Activated CD8-positive, alpha-beta memory T cell treated with anti-CD3 and anti-CD28 coated beads, Interleukin-2, amount 10 ng/mL, durations not matched to agents 7 days and 5 days (primary cell): ENCODE measurements at regions not wholly inside any gene's neighbourhood (a gene's known extent, or its start where the extent isn't known, plus 50 kb on each side); places are given as distances from the start of the nearest gene placed in this dataset.
A peak's percentile ranks its signal among the peaks of the same experiment; 100 is the strongest.
"Not testable (repeated sequence)": the region's sequence is repeated elsewhere in the genome, so short reads cannot be mapped to it uniquely, and the experiment has no call there.

Experiments used
- ATAC-seq: fragments of 150-1000 bp; cut with Tn5 transposase; one replicate; pipeline ENCODE4 v1.10.0; 2021; ENCODE audit warnings: moderate library complexity
- CTCF ChIA-PET: fragments of 350-600 bp; sonication (Branson Sonifier 250); formaldehyde crosslinking; loops from one replicate; lab custom pipeline; 2021; ENCODE audit warnings: antibody characterized with exemption; lab: Charles Lee
- DNase-seq: peaks from one replicate; pipeline ENCODE4 v3.0.0-alpha.2; 2020
- H3K27ac Mint-ChIP-seq: one replicate; pipeline ENCODE4 v1.8.0; 2021; ENCODE audit warnings: mild to moderate bottlenecking, mixed read lengths
- H3K27me3 Mint-ChIP-seq: one replicate; pipeline ENCODE4 v1.8.0; 2021; ENCODE audit warnings: mixed read lengths
- H3K36me3 Mint-ChIP-seq: one replicate; pipeline ENCODE4 v1.8.0; 2021; ENCODE audit warnings: mild to moderate bottlenecking, mixed read lengths
- H3K4me1 Mint-ChIP-seq: one replicate; pipeline ENCODE4 v1.8.0; 2021; ENCODE audit warnings: mixed read lengths
- H3K4me3 Mint-ChIP-seq: one replicate; pipeline ENCODE4 v1.8.0; 2021; ENCODE audit warnings: mild to moderate bottlenecking, moderate library complexity, mixed read lengths
- H3K9me3 Mint-ChIP-seq: one replicate; pipeline ENCODE4 v1.8.0; 2022; ENCODE audit warnings: low read depth, mixed read lengths

DNA sequence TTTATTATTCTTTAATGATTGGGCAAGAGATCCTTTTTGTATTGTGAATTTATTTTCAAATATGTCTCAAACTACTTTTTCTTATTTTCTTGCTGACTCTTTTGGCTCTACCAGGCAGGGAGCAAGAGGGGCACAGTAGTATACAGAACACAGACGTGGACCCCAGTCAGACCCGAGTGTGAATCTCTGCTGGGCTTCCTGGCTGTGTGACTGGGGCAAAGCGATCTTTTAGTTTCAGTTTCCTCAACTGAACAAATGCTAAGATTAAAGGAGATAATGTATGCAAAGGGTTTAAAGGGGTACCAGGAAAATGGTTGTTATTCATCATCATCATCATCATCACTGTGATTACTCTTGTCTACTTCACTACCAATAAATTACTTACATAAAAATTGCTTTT lies 317.5 kb downstream of the HIVEP2 start:
- Mint-ChIP-seq H3K36me3 (no peaks in the 10 kb centered on the region), H3K9me3 (no peaks in the 10 kb centered on the region), H3K4me3 (peak overlapping the region; percentile 54), H3K4me1 (peaks cover 2% of the 10 kb centered on the region), H3K27me3 (peaks cover 3% of the 10 kb centered on the region), H3K27ac (peak overlapping the region; percentile 24)
- ATAC-seq: peak; percentile 39
- CTCF ChIA-PET: no interaction called here
- no peak for DNase-seq

DNA sequence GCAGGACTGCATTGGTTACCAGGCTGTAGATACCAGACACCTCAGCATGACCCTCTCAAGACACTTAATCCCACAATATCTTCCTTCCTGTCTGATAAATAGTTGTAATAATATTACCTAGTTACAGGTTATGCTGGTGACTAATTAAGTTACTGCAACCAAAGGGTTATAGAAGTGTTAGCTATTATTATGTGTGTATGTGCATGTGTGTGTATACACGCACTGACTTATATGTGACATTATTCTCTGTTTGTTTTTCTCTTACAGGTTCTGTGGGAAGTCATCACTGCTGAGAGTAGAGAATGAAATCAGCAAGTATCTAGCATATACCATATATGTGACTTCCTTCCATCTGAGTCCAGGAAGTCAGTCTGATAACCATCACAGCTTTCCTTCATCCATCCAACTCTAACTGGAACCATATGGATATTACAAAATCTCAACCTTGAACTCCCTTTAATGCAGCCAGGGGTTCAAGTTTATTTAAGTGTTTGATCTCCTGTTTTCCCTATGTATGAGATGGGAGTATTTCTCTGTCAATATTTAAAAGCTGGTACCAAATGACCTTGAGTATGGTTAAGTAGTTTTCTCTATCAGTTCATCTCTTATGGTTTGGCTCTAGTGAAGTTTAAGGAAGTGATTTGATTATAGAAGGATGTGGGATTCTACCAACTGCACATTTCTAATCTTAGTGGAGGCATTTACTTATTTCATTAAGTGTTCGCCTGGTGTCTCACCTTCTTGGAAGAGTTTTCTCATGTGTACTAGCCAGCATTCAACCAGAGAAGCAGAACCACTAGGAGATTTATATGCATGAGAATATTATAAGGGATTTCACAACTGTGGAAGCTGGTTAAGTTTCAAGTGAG lies 313.2 kb downstream of the HIVEP2 start:
- H3K4me3 Mint-ChIP-seq: no peak overlapping the region
- H3K9me3 Mint-ChIP-seq: no peaks in the 10 kb centered on the region
- H3K27ac Mint-ChIP-seq: no peak overlapping the region
- ATAC-seq (no peak), DNase-seq (no peak)
- CTCF ChIA-PET: interaction anchor here (1.4 kb wide), 1 partner anchor 14 kb away, joined by 3 read pairs; no protein-coding TSS in a partner anchor
- no peaks in the 10 kb centered on the region for H3K36me3 Mint-ChIP-seq
- H3K27me3 Mint-ChIP-seq: no peaks in the 10 kb centered on the region
- peaks cover 5% of the 10 kb centered on the region for H3K4me1 Mint-ChIP-seq

DNA sequence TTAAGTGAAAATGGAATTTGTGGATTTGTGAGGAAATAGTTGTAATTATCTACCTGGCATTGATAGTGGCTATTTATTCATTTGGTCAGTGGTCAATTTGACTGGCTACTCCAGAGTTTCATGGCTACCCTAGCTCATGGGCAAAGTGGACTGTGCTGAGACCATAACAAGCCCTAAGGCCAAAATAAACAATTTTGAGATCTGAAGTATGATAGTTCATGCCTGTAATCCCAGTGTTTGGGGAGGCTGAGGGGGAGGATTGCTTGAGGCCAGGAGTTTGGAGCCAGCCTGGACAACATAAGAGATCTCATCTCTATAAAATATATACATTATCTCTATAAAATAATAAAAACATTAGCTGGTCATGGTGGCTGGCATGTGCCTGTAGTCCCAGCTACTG lies 311.7 kb downstream of the HIVEP2 start:
- CTCF ChIA-PET: no interaction called here
- no peaks in the 10 kb centered on the region for H3K9me3 Mint-ChIP-seq
- H3K27ac Mint-ChIP-seq: no peak overlapping the region
- H3K4me3 Mint-ChIP-seq: no peak overlapping the region
- DNase-seq (no peak), ATAC-seq (no peak)
- H3K36me3 Mint-ChIP-seq: no peaks in the 10 kb centered on the region
- peaks cover 3% of the 10 kb centered on the region for H3K4me1 Mint-ChIP-seq
- H3K27me3 Mint-ChIP-seq: no peaks in the 10 kb centered on the region

DNA sequence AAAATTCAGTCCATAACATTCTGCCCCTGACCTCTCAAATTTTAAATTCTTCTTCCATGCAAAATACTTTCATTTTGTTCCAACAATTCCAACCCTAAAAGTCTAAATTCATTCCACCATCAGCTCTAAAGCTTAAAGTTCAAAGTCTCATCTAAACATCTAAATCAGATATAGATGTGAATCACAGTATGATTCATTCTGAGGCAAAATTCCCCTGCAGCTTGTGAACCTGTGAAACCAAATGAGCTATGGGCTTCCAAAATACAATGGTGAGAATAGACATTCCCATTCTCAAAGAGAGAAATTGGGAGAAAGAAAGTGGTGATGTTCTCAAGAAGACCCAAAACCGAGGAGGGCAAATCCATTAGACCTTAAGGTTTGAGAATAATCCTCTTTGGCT lies 309.8 kb downstream of the HIVEP2 start:
- CTCF ChIA-PET: no interaction called here

DNA sequence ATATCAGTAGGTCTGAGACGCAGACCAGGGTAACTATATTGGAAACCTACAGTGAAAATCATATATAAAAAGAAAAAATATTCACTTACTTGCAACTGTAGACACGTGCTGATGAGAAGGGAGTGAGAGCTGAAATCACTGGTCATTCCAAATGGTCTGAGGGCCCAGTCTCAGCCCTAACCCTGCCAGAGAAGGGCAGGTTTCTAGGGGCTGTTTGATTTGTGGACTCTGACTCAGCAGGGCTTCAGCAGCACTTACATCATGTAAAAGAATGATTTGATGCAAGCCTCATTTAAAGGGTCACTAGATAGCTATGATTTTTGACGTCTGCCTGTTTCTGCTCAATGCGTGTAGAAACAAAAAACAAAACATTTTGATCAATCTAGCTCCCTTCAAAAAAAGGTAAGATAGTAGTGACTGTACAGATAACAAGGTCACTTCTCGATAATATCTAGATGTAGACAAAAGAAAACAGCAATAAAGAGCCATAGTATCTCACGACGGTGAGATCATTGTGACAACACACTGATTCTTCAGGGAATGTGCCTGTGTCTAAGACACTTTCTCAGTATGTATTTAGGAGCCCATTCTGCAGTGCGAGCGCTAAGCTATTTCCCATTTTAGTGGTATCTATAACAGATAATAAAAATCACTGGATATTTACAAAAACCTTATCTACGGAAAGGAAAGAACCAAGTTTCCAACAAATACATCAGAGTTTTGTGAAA lies 307.2 kb downstream of the HIVEP2 start:
- Mint-ChIP-seq H3K4me1 (peaks cover 3% of the 10 kb centered on the region), H3K36me3 (no peaks in the 10 kb centered on the region), H3K4me3 (no peak overlapping the region), H3K27ac (no peak overlapping the region), H3K9me3 (no peaks in the 10 kb centered on the region), H3K27me3 (peaks cover 12% of the 10 kb centered on the region)
- DNase-seq (no peak), ATAC-seq (no peak)
- CTCF ChIA-PET: no interaction called here

More for the DNA sequence above, 309.8 kb downstream of the HIVEP2 start:
- Mint-ChIP-seq H3K4me1 (peaks cover 3% of the 10 kb centered on the region), H3K36me3 (no peaks in the 10 kb centered on the region), H3K27me3 (peaks cover 8% of the 10 kb centered on the region), H3K9me3 (no peaks in the 10 kb centered on the region), H3K27ac (no peak overlapping the region), H3K4me3 (no peak overlapping the region)
- no peak for DNase-seq
- no peak for ATAC-seq

DNA sequence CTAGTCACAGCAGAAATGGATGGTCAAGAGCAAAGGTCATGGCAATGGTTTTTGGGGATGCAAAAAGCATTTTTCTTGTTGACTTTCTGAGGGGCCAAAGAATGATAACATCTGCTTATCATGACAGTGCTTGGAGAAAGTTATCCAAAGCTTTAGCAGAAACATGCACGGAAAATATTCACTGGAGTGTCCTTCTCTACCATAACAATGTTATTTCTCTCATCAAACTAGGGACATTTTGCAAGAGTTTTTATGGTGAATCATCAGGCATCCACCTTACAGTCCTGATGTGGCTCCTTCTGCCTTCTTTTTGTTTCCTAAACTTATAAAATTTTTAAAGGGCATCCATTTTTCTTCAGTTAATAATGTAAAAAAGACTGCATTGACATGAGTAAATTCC lies 302.3 kb downstream of the HIVEP2 start:
- peaks cover 22% of the 10 kb centered on the region for H3K27me3 Mint-ChIP-seq
- no peak for DNase-seq
- H3K27ac Mint-ChIP-seq: no peak overlapping the region
- ATAC-seq: no peak
- no peaks in the 10 kb centered on the region for H3K4me1 Mint-ChIP-seq
- no peaks in the 10 kb centered on the region for H3K36me3 Mint-ChIP-seq
- H3K4me3 Mint-ChIP-seq: no peak overlapping the region
- H3K9me3 Mint-ChIP-seq: no peaks in the 10 kb centered on the region
- CTCF ChIA-PET: interaction anchor here (0.7 kb wide), 1 partner anchor 384 kb away, joined by 3 read pairs; no protein-coding TSS in a partner anchor

DNA sequence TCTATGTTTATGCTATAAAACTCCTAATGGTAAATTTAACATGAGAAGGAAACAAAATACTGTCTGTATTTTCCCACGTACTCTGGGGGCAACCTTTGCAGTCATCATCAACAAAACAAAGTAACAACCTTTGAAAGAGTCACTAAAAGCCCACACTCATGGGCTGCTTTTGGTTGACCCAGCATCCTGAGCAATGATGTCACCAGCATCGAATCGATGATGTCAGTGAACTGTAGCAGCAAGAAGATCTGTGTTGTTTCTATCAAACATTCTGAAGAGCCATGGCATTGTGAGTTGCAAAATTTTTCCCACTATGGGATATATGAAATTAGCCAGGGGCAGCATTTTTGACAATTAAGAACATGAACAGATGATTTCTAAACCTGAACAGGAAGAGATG lies 300.1 kb downstream of the HIVEP2 start:
- Mint-ChIP-seq H3K36me3 (no peaks in the 10 kb centered on the region), H3K4me3 (no peak overlapping the region), H3K9me3 (no peaks in the 10 kb centered on the region), H3K27me3 (peaks cover 26% of the 10 kb centered on the region), H3K4me1 (no peaks in the 10 kb centered on the region), H3K27ac (no peak overlapping the region)
- CTCF ChIA-PET: no interaction called here
- DNase-seq: no peak
- no peak for ATAC-seq

DNA sequence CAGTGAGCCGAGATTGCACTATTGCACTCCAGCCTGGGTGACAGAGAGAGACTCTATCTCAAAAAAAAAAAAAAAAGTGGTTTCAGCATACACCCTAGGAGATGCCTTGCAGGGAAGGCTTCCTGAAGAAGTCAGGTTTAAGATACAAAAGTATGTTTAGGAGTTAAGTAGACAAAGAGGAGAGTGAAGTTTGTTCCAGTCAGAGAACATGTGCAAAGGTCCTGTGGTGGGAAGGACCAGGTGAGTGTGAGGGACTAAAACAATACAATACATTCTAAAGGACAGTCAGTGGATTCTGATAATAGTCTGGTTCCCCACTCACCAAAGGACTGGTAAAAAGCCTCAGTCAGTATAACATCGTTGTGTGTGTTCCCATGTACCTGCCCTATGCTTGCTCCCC lies 299.3 kb downstream of the HIVEP2 start:
- no peak overlapping the region for H3K4me3 Mint-ChIP-seq
- H3K4me1 Mint-ChIP-seq: no peaks in the 10 kb centered on the region
- ATAC-seq (no peak), DNase-seq (no peak)
- H3K27ac Mint-ChIP-seq: no peak overlapping the region
- H3K9me3 Mint-ChIP-seq: no peaks in the 10 kb centered on the region
- no peaks in the 10 kb centered on the region for H3K36me3 Mint-ChIP-seq
- peaks cover 26% of the 10 kb centered on the region for H3K27me3 Mint-ChIP-seq
- CTCF ChIA-PET: no interaction called here

DNA sequence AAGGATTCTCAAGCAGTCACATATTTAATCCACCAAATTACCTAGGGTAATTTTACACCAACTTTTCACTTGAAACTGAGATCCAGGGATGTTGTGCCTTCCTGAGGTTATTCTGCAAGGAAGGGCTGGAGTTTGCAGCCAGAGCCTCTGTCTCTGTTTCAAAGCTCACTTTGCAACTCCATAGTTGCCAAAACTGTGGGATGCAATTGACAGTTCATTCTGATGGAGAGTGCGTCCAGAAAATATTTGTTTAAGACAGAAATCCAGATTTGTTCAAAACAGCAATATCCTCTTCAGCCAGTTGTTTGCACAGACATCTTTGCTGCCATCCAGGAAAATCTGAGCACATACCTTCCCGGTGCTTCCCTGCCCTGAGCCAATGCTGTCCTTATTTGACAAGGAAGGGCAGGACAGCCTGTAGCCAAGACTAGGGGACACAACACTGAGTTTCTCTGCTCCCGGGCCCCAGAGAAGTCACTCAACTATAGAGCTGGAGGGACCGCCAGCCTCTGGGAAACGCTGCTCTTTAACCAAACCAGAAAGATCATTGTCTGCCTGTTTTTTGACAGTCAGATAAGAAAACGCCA lies 297.4 kb downstream of the HIVEP2 start:
- DNase-seq (no peak), ATAC-seq (no peak)
- peaks cover 22% of the 10 kb centered on the region for H3K27me3 Mint-ChIP-seq
- H3K27ac Mint-ChIP-seq: no peak overlapping the region
- no peaks in the 10 kb centered on the region for H3K9me3 Mint-ChIP-seq
- H3K36me3 Mint-ChIP-seq: no peaks in the 10 kb centered on the region
- no peak overlapping the region for H3K4me3 Mint-ChIP-seq
- no peaks in the 10 kb centered on the region for H3K4me1 Mint-ChIP-seq
- CTCF ChIA-PET: no interaction called here

DNA sequence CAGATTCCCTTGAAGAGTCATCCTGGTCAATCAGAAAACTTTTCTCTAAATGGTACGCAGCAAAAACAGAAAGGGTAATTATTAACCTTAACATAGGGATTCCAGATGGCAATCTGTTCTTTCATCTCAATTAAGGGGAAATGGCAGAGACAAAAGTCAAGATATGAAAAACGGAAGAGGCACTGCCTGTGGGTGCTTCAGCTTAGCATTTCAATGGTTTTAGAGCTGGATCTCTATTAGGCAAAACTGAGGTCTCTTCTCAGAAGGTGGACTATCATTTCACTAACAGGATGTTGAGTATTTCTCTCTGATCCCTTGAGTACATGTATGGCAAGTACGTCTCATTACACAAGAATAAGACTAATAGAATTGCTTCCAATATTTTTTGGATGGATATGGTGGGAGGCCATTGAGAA lies 296.9 kb downstream of the HIVEP2 start:
- CTCF ChIA-PET: interaction anchor here (1.1 kb wide), 1 partner anchor 81 kb away, joined by 3 read pairs; no protein-coding TSS in a partner anchor
- ATAC-seq (no peak), DNase-seq (no peak)
- Mint-ChIP-seq H3K4me1 (no peaks in the 10 kb centered on the region), H3K4me3 (no peak overlapping the region), H3K36me3 (no peaks in the 10 kb centered on the region), H3K27ac (no peak overlapping the region), H3K9me3 (no peaks in the 10 kb centered on the region), H3K27me3 (peaks cover 22% of the 10 kb centered on the region)

DNA sequence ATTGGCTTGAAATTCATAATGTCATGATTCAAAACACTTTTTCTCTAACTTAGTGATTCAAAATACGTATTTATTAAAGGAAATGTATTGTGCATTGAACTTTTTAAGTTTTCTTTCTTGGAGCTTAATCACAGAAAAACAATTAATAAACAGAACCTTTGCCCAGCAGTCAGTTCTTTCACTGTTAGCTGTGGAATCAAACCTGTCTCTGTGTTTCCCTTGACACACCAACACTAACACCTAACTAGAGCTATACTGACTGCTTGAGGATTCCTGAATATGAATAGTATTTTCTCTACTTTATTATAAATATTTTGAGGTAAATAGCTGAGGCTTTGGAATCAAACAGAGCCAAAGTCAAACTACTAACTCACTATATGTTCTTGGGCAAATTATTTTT lies 296.4 kb downstream of the HIVEP2 start:
- no peak overlapping the region for H3K4me3 Mint-ChIP-seq
- no peak for DNase-seq
- H3K27me3 Mint-ChIP-seq: peaks cover 22% of the 10 kb centered on the region
- no peak for ATAC-seq
- H3K9me3 Mint-ChIP-seq: no peaks in the 10 kb centered on the region
- CTCF ChIA-PET: interaction anchor here (1.1 kb wide), 1 partner anchor 82 kb away, joined by 3 read pairs; no protein-coding TSS in a partner anchor
- H3K27ac Mint-ChIP-seq: no peak overlapping the region
- no peaks in the 10 kb centered on the region for H3K36me3 Mint-ChIP-seq
- no peaks in the 10 kb centered on the region for H3K4me1 Mint-ChIP-seq

DNA sequence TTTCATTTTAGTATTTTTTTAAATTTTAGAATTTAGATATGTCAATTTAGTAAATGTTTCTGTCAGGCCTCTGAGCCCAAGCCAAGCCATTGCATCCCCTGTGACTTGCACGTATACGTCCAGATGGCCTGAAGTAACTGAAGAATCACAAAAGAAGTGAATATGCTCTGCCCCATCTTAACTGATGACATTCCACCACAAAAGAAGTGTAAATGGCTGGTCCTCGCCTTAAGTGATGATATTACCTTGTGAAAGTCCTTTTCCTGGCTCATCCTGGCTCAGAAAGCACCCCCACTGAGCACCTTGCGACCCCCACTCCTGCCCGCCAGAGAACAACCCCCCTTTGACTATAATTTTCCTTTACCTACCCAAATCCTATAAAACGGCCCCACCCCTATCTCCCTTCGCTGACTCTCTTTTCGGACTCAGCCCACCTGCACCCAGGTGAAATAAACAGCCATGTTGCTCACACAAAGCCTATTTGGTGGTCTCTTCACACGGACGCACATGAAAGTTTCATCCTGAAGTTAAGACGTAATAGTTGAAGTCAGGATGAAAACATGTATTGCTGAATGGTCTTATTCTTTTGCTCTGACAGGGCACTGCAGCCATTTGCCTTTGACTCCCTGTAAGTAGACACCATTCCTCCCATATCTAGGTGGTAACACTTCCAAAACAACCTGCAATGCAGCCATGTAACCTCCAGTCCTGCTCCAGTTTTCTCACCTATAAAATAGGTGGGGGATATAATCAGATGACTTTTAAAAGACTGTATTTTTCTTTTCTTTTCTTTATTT lies 295.3 kb downstream of the HIVEP2 start:
- CTCF ChIA-PET, ATAC-seq, H3K27ac Mint-ChIP-seq, H3K4me3 Mint-ChIP-seq, H3K9me3 Mint-ChIP-seq, DNase-seq, H3K4me1 Mint-ChIP-seq, H3K36me3 Mint-ChIP-seq: not testable (repeated sequence)
- H3K27me3 Mint-ChIP-seq: peaks cover 27% of the 10 kb centered on the region

DNA sequence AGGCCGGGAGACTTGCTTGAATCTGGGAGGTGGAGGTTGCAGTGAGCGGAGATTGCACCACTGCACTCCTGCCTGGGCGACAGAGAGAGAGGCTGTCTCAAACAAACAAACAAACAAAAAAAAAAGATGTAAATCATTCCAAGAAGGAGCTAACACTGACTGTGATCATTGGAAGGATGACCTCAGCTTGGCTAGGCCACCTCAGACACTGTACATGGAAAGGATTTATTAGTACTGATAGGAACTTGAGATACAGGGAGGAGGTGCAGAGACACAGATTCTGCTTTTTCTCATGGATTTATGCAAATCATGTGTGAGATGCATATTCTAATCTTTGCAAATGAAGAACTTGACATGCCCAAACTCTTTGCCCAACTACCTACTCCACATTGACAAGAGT lies 293.6 kb downstream of the HIVEP2 start:
- H3K4me3 Mint-ChIP-seq: no peak overlapping the region
- H3K27ac Mint-ChIP-seq: no peak overlapping the region
- H3K36me3 Mint-ChIP-seq: no peaks in the 10 kb centered on the region
- DNase-seq: no peak
- no peaks in the 10 kb centered on the region for H3K9me3 Mint-ChIP-seq
- ATAC-seq: no peak
- no peaks in the 10 kb centered on the region for H3K4me1 Mint-ChIP-seq
- H3K27me3 Mint-ChIP-seq: peaks cover 29% of the 10 kb centered on the region
- CTCF ChIA-PET: no interaction called here
